Nephron progenitor cell (in vitro differentiated cells): ENCODE measurements at regions not wholly inside any gene's neighbourhood (a gene's known extent, or its start where the extent isn't known, plus 50 kb on each side); places are given as distances from the start of the nearest gene placed in this dataset.

Source experiments
- DNase-seq: peaks from one replicate; pipeline ENCODE4 v3.0.0; 2021
- H3K27ac Mint-ChIP-seq: 2 replicates; pipeline ENCODE4 v1.8.0; 2021; ENCODE audit warnings: mild to moderate bottlenecking, moderate library complexity, mixed read lengths
- H3K27me3 Mint-ChIP-seq: 2 replicates; pipeline ENCODE4 v1.8.0; 2021; ENCODE audit warnings: mild to moderate bottlenecking, low read depth, mixed read lengths; ENCODE audit not compliant: poor library complexity
- H3K36me3 Mint-ChIP-seq: 2 replicates; pipeline ENCODE4 v1.8.0; 2021; ENCODE audit warnings: low read depth, mixed read lengths
- H3K4me1 Mint-ChIP-seq: 2 replicates; pipeline ENCODE4 v1.8.0; 2021; ENCODE audit warnings: mixed read lengths
- H3K4me3 Mint-ChIP-seq: 2 replicates; pipeline ENCODE4 v1.8.0; 2021; ENCODE audit warnings: mild to moderate bottlenecking, moderate library complexity, mixed read lengths
- H3K9me3 Mint-ChIP-seq: 2 replicates; pipeline ENCODE4 v1.8.0; 2021; ENCODE audit warnings: mild to moderate bottlenecking, moderate library complexity, mixed read lengths
- CTCF ChIP-seq: fragments of 200-600 bp; sonication (generic); IDR thresholded peaks from 2 replicates; pipeline ENCODE4 v1.5.0; 2021; ENCODE audit warnings: antibody characterized with exemption

- H3K36me3 Mint-ChIP-seq = no peaks in the 10 kb centered on the region
- peaks cover 30% of the 10 kb centered on the region for H3K4me1 Mint-ChIP-seq
- TF ChIP-seq CTCF = no peak
- H3K9me3 Mint-ChIP-seq = no peaks in the 10 kb centered on the region
- peaks cover 11% of the 10 kb centered on the region for H3K27me3 Mint-ChIP-seq
- no peak overlapping the region for H3K4me3 Mint-ChIP-seq
- DNase-seq = no peak
- H3K27ac Mint-ChIP-seq = no peak overlapping the region
These were observed 73.5 kb upstream of the GALNT9 start for GRCh38 chr12:132402831-132403416.

- Mint-ChIP-seq H3K9me3 (no peaks in the 10 kb centered on the region), H3K27ac (no peak overlapping the region), H3K36me3 (no peaks in the 10 kb centered on the region), H3K4me1 (peaks cover 32% of the 10 kb centered on the region), H3K27me3 (peaks cover 20% of the 10 kb centered on the region), H3K4me3 (no peak overlapping the region)
- no peak for TF ChIP-seq CTCF
- DNase-seq = no peak
These were observed 72.6 kb upstream of the GALNT9 start for GRCh38 chr12:132401982-132402381.

- peak; percentile 50 for DNase-seq
- H3K27me3 Mint-ChIP-seq = peaks cover 36% of the 10 kb centered on the region
- TF ChIP-seq CTCF = no peak
- H3K27ac Mint-ChIP-seq = no peak overlapping the region
- H3K4me1 Mint-ChIP-seq = peaks cover 39% of the 10 kb centered on the region
- H3K36me3 Mint-ChIP-seq = no peaks in the 10 kb centered on the region
- no peaks in the 10 kb centered on the region for H3K9me3 Mint-ChIP-seq
- no peak overlapping the region for H3K4me3 Mint-ChIP-seq
These were observed 70.7 kb upstream of the GALNT9 start for GRCh38 chr12:132400011-132400641.

- DNase-seq = no peak
- Mint-ChIP-seq H3K27ac (no peak overlapping the region), H3K36me3 (no peaks in the 10 kb centered on the region), H3K27me3 (peaks cover 39% of the 10 kb centered on the region), H3K4me1 (peaks cover 42% of the 10 kb centered on the region), H3K9me3 (no peaks in the 10 kb centered on the region), H3K4me3 (no peak overlapping the region)
- no peak for TF ChIP-seq CTCF
These were observed 70.0 kb upstream of the GALNT9 start for GRCh38 chr12:132399092-132400010.

GRCh38 chr12:132398386-132398991, 69.1 kb upstream of the GALNT9 start:
- Mint-ChIP-seq H3K27me3 (peaks cover 41% of the 10 kb centered on the region), H3K27ac (no peak overlapping the region), H3K4me3 (no peak overlapping the region), H3K36me3 (no peaks in the 10 kb centered on the region), H3K4me1 (peaks cover 48% of the 10 kb centered on the region), H3K9me3 (no peaks in the 10 kb centered on the region)
- no peak for DNase-seq
- TF ChIP-seq CTCF = no peak
